Duodenal mucosa (tissue), 2 donors: ENCODE measurements at regions not wholly inside any gene's neighbourhood (a gene's known extent, or its start where the extent isn't known, plus 50 kb on each side); places are given as distances from the start of the nearest gene placed in this dataset.

ENCODE experiments used
- H3K27ac ChIP-seq: one replicate; pipeline ENCODE4 v1.7.0; 2013; ENCODE audit warnings: low read depth, low read length
- H3K27me3 ChIP-seq, 2 donors: one replicate each; pipeline ENCODE4 v1.7.0; 2013; ENCODE audit warnings: low read length in 2 of 2, control low read depth in 1 of 2; ENCODE audit not compliant: insufficient read depth in 2 of 2, control insufficient read depth in 1 of 2
- H3K36me3 ChIP-seq, 2 donors: one replicate each; pipeline ENCODE4 v1.7.0; 2013; ENCODE audit warnings: low read length in 2 of 2, control low read depth in 1 of 2; ENCODE audit not compliant: insufficient read depth in 2 of 2, control insufficient read depth in 1 of 2
- H3K4me1 ChIP-seq, 2 donors: one replicate each; pipeline ENCODE4 v1.7.0; 2013; ENCODE audit warnings: low read length in 2 of 2, control low read depth in 1 of 2; ENCODE audit not compliant: insufficient read depth in 2 of 2, control insufficient read depth in 1 of 2
- H3K4me3 ChIP-seq, 2 donors: one replicate each; pipeline ENCODE4 v1.7.0; 2013; ENCODE audit warnings: low read length in 2 of 2, low read depth in 1 of 2
- H3K9ac ChIP-seq, 2 donors: one replicate each; pipeline ENCODE4 v1.7.0; 2013; ENCODE audit warnings: low read length in 2 of 2, low read depth in 1 of 2
- H3K9me3 ChIP-seq, 2 donors: one replicate each; pipeline ENCODE4 v1.7.0; 2013; ENCODE audit warnings: low read length in 2 of 2, control low read depth in 1 of 2; ENCODE audit not compliant: control insufficient read depth in 1 of 2

GRCh38 chr15:29376590-29376989 lies 107.0 kb upstream of the NSMCE3 start:
- no peaks in the 10 kb centered on the region for H3K36me3 ChIP-seq
- H3K27me3 ChIP-seq, result no peaks in the 10 kb centered on the region
- no peak overlapping the region for H3K9ac ChIP-seq
- H3K4me3 ChIP-seq, result no peak overlapping the region
- H3K27ac ChIP-seq, result no peak overlapping the region
- no peaks in the 10 kb centered on the region for H3K9me3 ChIP-seq
- no peaks in the 10 kb centered on the region for H3K4me1 ChIP-seq

GRCh38 chr15:29369261-29369660 lies 99.6 kb upstream of the NSMCE3 start:
- H3K36me3 ChIP-seq, result no peaks in the 10 kb centered on the region
- H3K27ac ChIP-seq, result no peak overlapping the region
- H3K4me1 ChIP-seq, result no peaks in the 10 kb centered on the region
- H3K27me3 ChIP-seq, result no peaks in the 10 kb centered on the region
- no peak overlapping the region for H3K4me3 ChIP-seq
- H3K9me3 ChIP-seq, result peaks cover 12 to 13% of the 10 kb centered on the region in 2 donors
- no peak overlapping the region for H3K9ac ChIP-seq

- H3K27ac ChIP-seq, result no peak overlapping the region
- no peak overlapping the region for H3K4me3 ChIP-seq
- no peak overlapping the region for H3K9ac ChIP-seq
- H3K36me3 ChIP-seq, result no peaks in the 10 kb centered on the region
- H3K27me3 ChIP-seq, result no peaks in the 10 kb centered on the region
- H3K4me1 ChIP-seq, result no peaks in the 10 kb centered on the region
- peaks cover 5 to 11% of the 10 kb centered on the region in 2 donors for H3K9me3 ChIP-seq
These were observed 94.9 kb upstream of the NSMCE3 start for GRCh38 chr15:29364426-29365078.

- no peaks in the 10 kb centered on the region for H3K27me3 ChIP-seq
- no peak overlapping the region for H3K9ac ChIP-seq
- H3K9me3 ChIP-seq, result no peaks in the 10 kb centered on the region
- no peaks in the 10 kb centered on the region for H3K36me3 ChIP-seq
- H3K27ac ChIP-seq, result no peak overlapping the region
- H3K4me3 ChIP-seq, result no peak overlapping the region
- H3K4me1 ChIP-seq, result no peaks in the 10 kb centered on the region
These were observed 91.9 kb upstream of the NSMCE3 start for GRCh38 chr15:29361560-29361959.

- Histone ChIP-seq H3K36me3 (no peaks in the 10 kb centered on the region), H3K4me1 (no peaks in the 10 kb centered on the region), H3K9me3 (no peaks in the 10 kb centered on the region), H3K27me3 (no peaks in the 10 kb centered on the region), H3K9ac (no peak overlapping the region), H3K4me3 (no peak overlapping the region), H3K27ac (no peak overlapping the region)
These were observed 90.5 kb upstream of the NSMCE3 start for GRCh38 chr15:29360152-29360551.

GRCh38 chr15:29356786-29357185 lies 87.2 kb upstream of the NSMCE3 start:
- Histone ChIP-seq H3K36me3 (no peaks in the 10 kb centered on the region), H3K9me3 (no peaks in the 10 kb centered on the region), H3K9ac (no peak overlapping the region), H3K4me3 (no peak overlapping the region), H3K27ac (no peak overlapping the region), H3K4me1 (no peaks in the 10 kb centered on the region), H3K27me3 (no peaks in the 10 kb centered on the region)

GRCh38 chr15:29355477-29355876 lies 85.9 kb upstream of the NSMCE3 start:
- H3K36me3 ChIP-seq, result no peaks in the 10 kb centered on the region
- H3K4me1 ChIP-seq, result no peaks in the 10 kb centered on the region
- no peak overlapping the region for H3K4me3 ChIP-seq
- no peaks in the 10 kb centered on the region for H3K9me3 ChIP-seq
- H3K27me3 ChIP-seq, result no peaks in the 10 kb centered on the region
- no peak overlapping the region for H3K27ac ChIP-seq
- no peak overlapping the region for H3K9ac ChIP-seq

- Histone ChIP-seq H3K9me3 (no peaks in the 10 kb centered on the region), H3K4me1 (no peaks in the 10 kb centered on the region), H3K27me3 (no peaks in the 10 kb centered on the region), H3K27ac (no peak overlapping the region), H3K4me3 (no peak overlapping the region), H3K36me3 (no peaks in the 10 kb centered on the region), H3K9ac (no peak overlapping the region)
These were observed 82.8 kb upstream of the NSMCE3 start for GRCh38 chr15:29352402-29352801.

- Histone ChIP-seq H3K9me3 (no peaks in the 10 kb centered on the region), H3K27ac (no peak overlapping the region), H3K27me3 (no peaks in the 10 kb centered on the region), H3K9ac (no peak overlapping the region), H3K4me3 (no peak overlapping the region), H3K4me1 (no peaks in the 10 kb centered on the region), H3K36me3 (no peaks in the 10 kb centered on the region)
These were observed 79.6 kb upstream of the NSMCE3 start for GRCh38 chr15:29349196-29349595.

- Histone ChIP-seq H3K36me3 (no peaks in the 10 kb centered on the region), H3K9me3 (no peaks in the 10 kb centered on the region), H3K27ac (no peak overlapping the region), H3K4me1 (no peaks in the 10 kb centered on the region), H3K4me3 (no peak overlapping the region), H3K27me3 (no peaks in the 10 kb centered on the region), H3K9ac (no peak overlapping the region)
These were observed 78.8 kb upstream of the NSMCE3 start for GRCh38 chr15:29348336-29348914.
